ENCODE measurements at regions not wholly inside any gene's neighbourhood (a gene's known extent, or its start where the extent isn't known, plus 50 kb on each side); places are given as distances from the start of the nearest gene placed in this dataset.

GRCh38 chr9:99375481-99375880 lies 153.4 kb downstream of the SEC61B start:
- intact Hi-C loops (cut with micrococcal nuclease): no loop called here
- H3K9me1 ChIP-seq (ENCODE audit: control insufficient read depth, insufficient read depth, low read length): no peaks in the 10 kb centered on the region
- no TSS peak for BruUV-seq (replicated peaks)
- CTCF ChIA-PET (ENCODE audit: low intra/inter-chr PET ratio): no interaction called here
- no peak overlapping the region for H2AFZ ChIP-seq (ENCODE audit: low read depth, low read length)
- H3K4me3 ChIP-seq: no peak overlapping the region
- no peaks in the 10 kb centered on the region for H3K9me3 ChIP-seq (replicated peaks; ENCODE audit: control insufficient read depth, insufficient read depth, low read depth, low read length)
- no peak overlapping the region for H3K4me2 ChIP-seq (ENCODE audit: insufficient read depth, low read length)
- no peaks in the 10 kb centered on the region for H3K79me2 ChIP-seq (ENCODE audit: control insufficient read depth, insufficient read depth, low read length)
- peaks cover 6 to 16% of the 10 kb centered on the region in 2 experiments; a peak in 4 of 5 replicates for H3K27me3 ChIP-seq (ENCODE audit: control insufficient read depth in 2 of 2, insufficient read depth in 2 of 2, low read length in 2 of 2)
- no peak overlapping the region for H3K27ac ChIP-seq (ENCODE audit: extremely low read depth, low read depth, low read length)
- WGBS (ENCODE audit: insufficient coverage, low coverage, missing lambda C conversion rate): 0% methylated on average over 3 of the region's 3 CpGs
- FAIRE-seq (no peak), DNase-seq (ENCODE audit: extremely low read depth in 1 of 4, low spot score in 3 of 4) (no peak), ATAC-seq (no peak)
- no peaks in the 10 kb centered on the region for H3K4me1 ChIP-seq (replicated peaks in 1 of 2; ENCODE audit: control insufficient read depth in 2 of 2, insufficient read depth in 2 of 2, low read length in 2 of 2)
- H4K20me1 ChIP-seq (replicated peaks; ENCODE audit: control insufficient read depth, insufficient read depth, low read length): no peaks in the 10 kb centered on the region
- no peaks in the 10 kb centered on the region for H3K36me3 ChIP-seq (ENCODE audit: control insufficient read depth, insufficient read depth, low read length)
- no peak overlapping the region for H3K9ac ChIP-seq (ENCODE audit: insufficient read depth in 1 of 2, low read depth in 2 of 2, low read length in 2 of 2)
- in situ Hi-C loops (cut with MboI): no loop called here
- TF ChIP-seq NCOA6 (IDR thresholded peaks at IDR 0.05): no peak
- TF ChIP-seq KAT7 (CRISPR knock-in tag; IDR thresholded peaks at IDR 0.05; ENCODE audit: borderline replicate concordance): no peak
- no peak for TF ChIP-seq ESRRB (CRISPR knock-in tag; IDR thresholded peaks at IDR 0.05; ENCODE audit: borderline replicate concordance)
- TF ChIP-seq FOS (IDR thresholded peaks at IDR 0.05; ENCODE audit: extremely low read depth, insufficient read length): no peak
- TF ChIP-seq PTBP1 (IDR thresholded peaks at IDR 0.05; ENCODE audit: low read depth, low read length): no peak
- no peak for TF ChIP-seq HNRNPUL1 (IDR thresholded peaks at IDR 0.05; ENCODE audit: low read length)
- TF ChIP-seq BRCA1 (IDR thresholded peaks at IDR 0.05): no peak
- TF ChIP-seq BRCA1 (CRISPR knock-in tag; IDR thresholded peaks at IDR 0.05): no peak
- TF ChIP-seq XRCC3 (IDR thresholded peaks at IDR 0.05): no peak
- TF ChIP-seq E2F6 (IDR thresholded peaks at IDR 0.05; ENCODE audit: borderline replicate concordance in 1 of 2, extremely low read depth in 1 of 2, insufficient read depth in 1 of 2, insufficient read length in 1 of 2, low read depth in 1 of 2, low read length in 1 of 2, poor library complexity in 1 of 2, severe bottlenecking in 1 of 2): no peak
- no peak for TF ChIP-seq RBM15 (IDR thresholded peaks at IDR 0.05; ENCODE audit: insufficient read depth, low read length)
- POLR2A ChIA-PET: no interaction called here
